HCT116 (cell line): ENCODE measurements at regions not wholly inside any gene's neighbourhood (a gene's known extent, or its start where the extent isn't known, plus 50 kb on each side); places are given as distances from the start of the nearest gene placed in this dataset.

Experiments used
- ATAC-seq: fragments of 200-7000 bp; cut with Tn5 transposase; 2 replicates; pipeline ENCODE4 v1.9.1; 2020; ENCODE audit warnings: mild to moderate bottlenecking, moderate library complexity
- BruUV-seq: library from RNA; stranded (reverse); fragments of 400-500 nt; replicated peaks from 2 replicates; lab custom pipeline; 2021; lab: Mats Ljungman, UMichigan
- CTCF ChIA-PET: fragments of 300-600 bp; sonication (Branson Sonifier 250); formaldehyde crosslinking; loops from one replicate; lab custom pipeline; 2021; ENCODE audit warnings: antibody characterized with exemption; lab: Charles Lee
- POLR2A ChIA-PET: fragments of 300-600, 350-600 bp; sonication (Branson Sonifier 250); formaldehyde crosslinking; loops from one replicate; lab custom pipeline; 2021; ENCODE audit warnings: antibody characterized with exemption; lab: Charles Lee
- RAD21 ChIA-PET, 2 experiments: fragments of 300-600 bp; sonication (Branson Sonifier 250); formaldehyde crosslinking; loops; one replicate each; lab custom pipeline; 2023; ENCODE audit warnings: low total read pairs in 2 of 2; ENCODE audit not compliant: uncharacterized antibody in 2 of 2, unreplicated experiment in 2 of 2, low non-redundant PET in 1 of 2; lab: Charles Lee
- DNase-seq: peaks from one replicate; pipeline ENCODE4 v3.0.0-alpha.2; 2010; ENCODE audit warnings: low read depth, low spot score
- H2AFZ ChIP-seq: fragments of 200-600 bp; shearing (Covaris generic), sonication (generic); 2 replicates; pipeline ENCODE4 v1.6.1; 2017; ENCODE audit warnings: low read depth, mixed run types, mixed read lengths, antibody characterized with exemption, low read length; ENCODE audit not compliant: poor library complexity, severe bottlenecking
- H3K27ac ChIP-seq: 2 replicates; pipeline ENCODE4 v1.5.1; 2012; ENCODE audit warnings: low read depth, low read length
- H3K27me3 ChIP-seq: fragments of 200-600 bp; sonication (generic); 2 replicates; pipeline ENCODE4 v1.6.1; 2016; ENCODE audit warnings: mixed run types, low read length, mixed read lengths; ENCODE audit not compliant: insufficient read depth
- H3K36me3 ChIP-seq, 2 experiments: fragments of 200-500 bp in 1 of 2; fragments of 200-600 bp in 1 of 2; sonication (Bioruptor generic) in 1 of 2; sonication (generic) in 1 of 2; 2 replicates each; pipeline versions ENCODE4 v1.5.1 to v1.6.1; 2014 to 2016; ENCODE audit warnings: low read length in 2 of 2, inconsistent platforms in 1 of 2, mixed read lengths in 1 of 2, mixed run types in 1 of 2; ENCODE audit not compliant: insufficient read depth in 2 of 2, control insufficient read depth in 1 of 2
- H3K4me1 ChIP-seq, 2 experiments: fragments of 200-600 bp in 1 of 2; sonication (generic) in 1 of 2; 2 replicates each; pipeline versions ENCODE4 v1.5.1 to v1.6.1; 2012 to 2017; ENCODE audit warnings: low read length in 2 of 2, inconsistent platforms in 1 of 2, mild to moderate bottlenecking in 1 of 2, mixed read lengths in 1 of 2, mixed run types in 1 of 2, moderate library complexity in 1 of 2; ENCODE audit not compliant: insufficient read depth in 2 of 2, control insufficient read depth in 1 of 2
- H3K4me2 ChIP-seq: fragments of 200-600 bp; sonication (generic); 2 replicates; pipeline ENCODE4 v1.6.1; 2017; ENCODE audit warnings: mixed run types, low read length, mixed read lengths
- H3K4me3 ChIP-seq, 2 experiments: fragments of 200-600 bp in 1 of 2; sonication (generic) in 1 of 2; replicated peaks in 1 of 2; 2 replicates each; pipeline ENCODE4 v1.5.1; 2011 to 2016; ENCODE audit warnings: low read length in 2 of 2, control low read depth in 1 of 2, low read depth in 1 of 2, mild to moderate bottlenecking in 1 of 2, mixed read lengths in 1 of 2, mixed run types in 1 of 2
- H3K79me2 ChIP-seq: fragments of 200-600 bp; sonication (generic); 2 replicates; pipeline ENCODE4 v1.6.1; 2017; ENCODE audit warnings: mild to moderate bottlenecking, mixed run types, low read length, moderate library complexity, mixed read lengths; ENCODE audit not compliant: insufficient read depth
- H3K9ac ChIP-seq: fragments of 200-600 bp; sonication (generic); 2 replicates; pipeline ENCODE4 v1.6.1; 2016; ENCODE audit warnings: low read length, mixed read lengths
- H3K9me2 ChIP-seq: fragments of 200-600 bp; sonication (generic), shearing (Covaris generic); 2 replicates; pipeline ENCODE4 v1.6.1; 2017; ENCODE audit warnings: mixed run types, mild to moderate bottlenecking, moderate library complexity; ENCODE audit not compliant: insufficient read depth
- H3K9me3 ChIP-seq, 2 experiments: fragments of 200-500 bp in 1 of 2; fragments of 200-600 bp in 1 of 2; sonication (Bioruptor generic) in 1 of 2; sonication (generic) in 1 of 2; 2 replicates each; pipeline ENCODE4 v1.6.1; 2014 to 2017; ENCODE audit warnings: low read length in 2 of 2, mixed read lengths in 2 of 2, inconsistent platforms in 1 of 2, low read depth in 1 of 2, mild to moderate bottlenecking in 1 of 2, mixed run types in 1 of 2, moderate library complexity in 1 of 2; ENCODE audit not compliant: control insufficient read depth in 1 of 2, insufficient read depth in 1 of 2
- H4K20me1 ChIP-seq: fragments of 200-600 bp; sonication (generic), shearing (Covaris generic); 2 replicates; pipeline ENCODE4 v1.6.1; 2017; ENCODE audit warnings: mixed run types, mild to moderate bottlenecking, moderate library complexity; ENCODE audit not compliant: insufficient read depth
- CBX3 ChIP-seq: IDR thresholded peaks from 2 replicates; pipeline ENCODE4 v1.6.1; 2012; ENCODE audit warnings: low read depth
- CTCF ChIP-seq, 3 experiments: fragments of 200-600 bp in 1 of 3; sonication (generic) in 1 of 3; IDR thresholded peaks in 2 of 3; conservative IDR thresholded peaks in 1 of 3; 2 replicates each; pipeline ENCODE4 v1.5.1; 2012 to 2017; ENCODE audit warnings: low read depth in 2 of 3, low read length in 2 of 3, antibody characterized with exemption in 1 of 3, borderline replicate concordance in 1 of 3, control low read depth in 1 of 3, mild to moderate bottlenecking in 1 of 3, mixed read lengths in 1 of 3, mixed run types in 1 of 3, moderate library complexity in 1 of 3; ENCODE audit not compliant: insufficient read depth in 1 of 3
- EGR1 ChIP-seq: IDR thresholded peaks from 2 replicates; pipeline ENCODE4 v1.6.1; 2012; ENCODE audit warnings: low read depth
- ELF1 ChIP-seq: IDR thresholded peaks from 2 replicates; pipeline ENCODE4 v1.6.1; 2012; ENCODE audit warnings: low read depth, borderline replicate concordance
- JUND ChIP-seq: IDR thresholded peaks from 2 replicates; pipeline ENCODE4 v1.6.1; 2012
- RAD21 ChIP-seq: IDR thresholded peaks from 2 replicates; pipeline ENCODE4 v1.6.1; 2012; ENCODE audit warnings: low read depth, mild to moderate bottlenecking
- REST ChIP-seq: IDR thresholded peaks from 2 replicates; pipeline ENCODE4 v1.6.1; 2012; ENCODE audit warnings: low read depth
- SIN3A ChIP-seq: IDR thresholded peaks from 2 replicates; pipeline ENCODE4 v1.6.1; 2012; ENCODE audit warnings: low read depth
- SP1 ChIP-seq: IDR thresholded peaks from 2 replicates; pipeline ENCODE4 v1.6.1; 2012; ENCODE audit warnings: low read depth
- SRF ChIP-seq: IDR thresholded peaks from 2 replicates; pipeline ENCODE4 v1.6.1; 2012; ENCODE audit warnings: low read depth
- ZNF274 ChIP-seq: fragments of 200-500 bp; sonication (Bioruptor generic); IDR thresholded peaks from 2 replicates; pipeline ENCODE4 v1.6.1; 2014; ENCODE audit warnings: mild to moderate bottlenecking, low read depth, low read length, inconsistent platforms
- intact Hi-C: fragments of 100-400 bp; cut with micrococcal nuclease; formaldehyde crosslinking; loops from 2 replicates; pipeline ENCODE4 v1.10.0; 2022

- Histone ChIP-seq H3K4me1 (no peaks in the 10 kb centered on the region), H3K9ac (no peak overlapping the region), H3K4me3 (no peak overlapping the region), H3K4me2 (no peak overlapping the region), H3K79me2 (no peaks in the 10 kb centered on the region), H2AFZ (no peak overlapping the region), H3K27me3 (peaks cover 36% of the 10 kb centered on the region), H4K20me1 (no peaks in the 10 kb centered on the region), H3K36me3 (no peaks in the 10 kb centered on the region), H3K9me2 (no peaks in the 10 kb centered on the region), H3K27ac (no peak overlapping the region), H3K9me3 (no peaks in the 10 kb centered on the region)
- POLR2A ChIA-PET: no interaction called here
- intact Hi-C loops: no loop called here
- TF ChIP-seq JUND (no peak), ZNF274 (no peak), SP1 (no peak), CTCF (IDR thresholded peaks at IDR 0.05 in 2 of 3, conservative IDR thresholded peaks at IDR 0.05 in 1 of 3; ENCODE audit: borderline replicate concordance in 1 of 3, insufficient read depth in 1 of 3, low read depth in 2 of 3, low read length in 2 of 3) (no peak), RAD21 (no peak), ELF1 (no peak), SRF (no peak), REST (no peak), CBX3 (no peak), EGR1 (no peak), SIN3A (no peak)
- CTCF ChIA-PET: no interaction called here
- RAD21 ChIA-PET: no interaction called here
- no TSS peak for BruUV-seq
- DNase-seq (no peak), ATAC-seq (no peak)
Observed at GRCh38 chr9:99358668-99359067, 136.6 kb downstream of the SEC61B start.
